Activated T-helper 1 cell treated with anti-CD3 and anti-CD28 coated beads, Interleukin-12 subunit alpha, Interleukin-12 subunit beta, Interleukin-2, Interleukin-4 antibody, amounts not matched to agents 30 ng/mL and 10 ng/mL and 1 ng/mL, durations not matched to agents 14 hours and 24 hours and 36 hours (primary cell): ENCODE measurements at regions not wholly inside any gene's neighbourhood (a gene's known extent, or its start where the extent isn't known, plus 50 kb on each side); places are given as distances from the start of the nearest gene placed in this dataset.
A peak's percentile ranks its signal among the peaks of the same experiment; 100 is the strongest.

Experiments
- DNase-seq: peaks from one replicate; pipeline ENCODE4 v3.0.0; 2021; ENCODE audit warnings: low spot score
- H3K27ac Mint-ChIP-seq: one replicate; pipeline ENCODE4 v1.8.0; 2021; ENCODE audit warnings: mild to moderate bottlenecking, mixed read lengths
- H3K27me3 Mint-ChIP-seq: one replicate; pipeline ENCODE4 v1.8.0; 2022; ENCODE audit warnings: mild to moderate bottlenecking, moderate library complexity, mixed read lengths; ENCODE audit not compliant: insufficient read depth
- H3K36me3 Mint-ChIP-seq: one replicate; pipeline ENCODE4 v1.8.0; 2021; ENCODE audit warnings: low read depth, mixed read lengths
- H3K4me1 Mint-ChIP-seq: one replicate; pipeline ENCODE4 v1.8.0; 2021; ENCODE audit warnings: low read depth, mixed read lengths
- H3K4me3 Mint-ChIP-seq: one replicate; pipeline ENCODE4 v1.8.0; 2021; ENCODE audit warnings: mild to moderate bottlenecking, moderate library complexity, mixed read lengths
- H3K9me3 Mint-ChIP-seq: one replicate; pipeline ENCODE4 v1.8.0; 2021; ENCODE audit warnings: mixed read lengths
- intact Hi-C: fragments of 100-400 bp; cut with micrococcal nuclease; formaldehyde crosslinking; loops from one replicate; pipeline ENCODE4 v1.15.1; 2024

DNA sequence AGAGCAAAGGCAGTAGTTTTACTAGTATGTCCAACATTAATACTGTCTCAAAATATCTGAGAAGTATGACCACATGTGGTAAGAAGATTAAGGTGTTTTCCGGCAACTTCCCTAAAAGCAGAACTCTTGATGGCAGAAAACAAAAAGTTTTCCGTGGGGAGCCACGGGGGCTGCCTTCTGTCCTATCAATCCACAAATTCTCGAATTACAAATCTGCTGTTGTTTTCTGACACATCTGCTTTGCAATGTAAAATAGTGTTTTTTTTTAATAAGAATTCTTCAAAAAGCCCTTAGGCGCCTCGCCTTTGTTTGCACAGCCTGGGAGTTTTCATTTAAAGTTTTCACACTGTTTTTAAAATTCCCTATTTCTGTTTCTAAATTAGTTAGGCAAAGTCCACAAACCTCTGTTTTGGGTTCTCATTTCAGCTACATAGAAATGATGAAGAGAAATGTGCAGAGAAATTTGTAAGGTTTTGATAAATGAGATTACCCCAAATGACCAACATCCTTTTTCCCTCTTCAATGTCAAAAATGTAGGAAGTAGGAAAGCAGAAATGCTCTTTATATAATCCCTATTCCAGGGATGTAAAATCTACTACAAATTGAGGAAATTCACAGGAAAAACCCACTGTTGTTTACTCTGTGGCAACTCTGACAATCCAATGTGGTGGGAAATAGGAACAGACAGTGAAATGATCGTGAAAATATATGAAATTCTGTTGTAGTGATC is 385.8 kb downstream of the ZEB2 start:
- H3K4me3 Mint-ChIP-seq, result no peak overlapping the region
- DNase-seq, result no peak
- no peaks in the 10 kb centered on the region for H3K27me3 Mint-ChIP-seq
- intact Hi-C loops, result no loop called here
- no peaks in the 10 kb centered on the region for H3K9me3 Mint-ChIP-seq
- H3K27ac Mint-ChIP-seq, result no peak overlapping the region
- H3K36me3 Mint-ChIP-seq, result peaks cover 3% of the 10 kb centered on the region
- H3K4me1 Mint-ChIP-seq, result no peaks in the 10 kb centered on the region

DNA sequence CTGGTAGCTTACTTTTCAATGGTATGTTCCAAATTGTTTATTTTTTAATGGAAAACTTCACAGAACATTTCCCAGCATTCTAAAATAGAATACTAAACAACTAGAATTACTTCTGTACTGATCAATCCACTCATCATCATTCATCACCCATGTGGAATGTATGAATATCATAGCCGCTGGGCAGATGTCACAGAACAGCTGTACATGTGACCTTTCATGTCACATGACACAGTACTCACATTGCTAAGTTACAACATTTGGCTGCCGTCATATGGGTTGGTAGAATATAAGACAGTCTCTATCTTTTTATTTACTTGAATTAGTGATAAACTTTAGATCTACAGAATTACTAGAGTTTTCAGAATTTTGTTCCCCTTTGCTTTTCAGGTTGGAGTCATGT is 387.6 kb downstream of the ZEB2 start:
- H3K4me3 Mint-ChIP-seq, result no peak overlapping the region
- H3K27me3 Mint-ChIP-seq, result no peaks in the 10 kb centered on the region
- no peaks in the 10 kb centered on the region for H3K4me1 Mint-ChIP-seq
- no peak overlapping the region for H3K27ac Mint-ChIP-seq
- no peak for DNase-seq
- intact Hi-C loops, result no loop called here
- H3K9me3 Mint-ChIP-seq, result no peaks in the 10 kb centered on the region
- H3K36me3 Mint-ChIP-seq, result no peaks in the 10 kb centered on the region

GRCh38 chr2:144131042-144131441 is 388.9 kb downstream of the ZEB2 start:
- intact Hi-C loops, result no loop called here
- H3K4me3 Mint-ChIP-seq, result no peak overlapping the region

GRCh38 chr2:144130551-144130950 is 389.4 kb downstream of the ZEB2 start:
- Mint-ChIP-seq H3K27ac (no peak overlapping the region), H3K9me3 (no peaks in the 10 kb centered on the region), H3K36me3 (no peaks in the 10 kb centered on the region), H3K27me3 (no peaks in the 10 kb centered on the region), H3K4me1 (no peaks in the 10 kb centered on the region), H3K4me3 (no peak overlapping the region)
- DNase-seq, result no peak
- intact Hi-C loops, result no loop called here

More at GRCh38 chr2:144131042-144131441, 388.9 kb downstream of the ZEB2 start:
- no peak overlapping the region for H3K27ac Mint-ChIP-seq
- H3K4me1 Mint-ChIP-seq, result no peaks in the 10 kb centered on the region
- H3K27me3 Mint-ChIP-seq, result no peaks in the 10 kb centered on the region
- H3K36me3 Mint-ChIP-seq, result no peaks in the 10 kb centered on the region
- DNase-seq, result no peak
- no peaks in the 10 kb centered on the region for H3K9me3 Mint-ChIP-seq

GRCh38 chr2:144128130-144128746 is 391.7 kb downstream of the ZEB2 start:
- Mint-ChIP-seq H3K36me3 (no peaks in the 10 kb centered on the region), H3K9me3 (no peaks in the 10 kb centered on the region), H3K4me1 (no peaks in the 10 kb centered on the region), H3K4me3 (no peak overlapping the region), H3K27me3 (no peaks in the 10 kb centered on the region), H3K27ac (no peak overlapping the region)
- intact Hi-C loops, result no loop called here
- DNase-seq, result no peak

- DNase-seq, result no peak
- Mint-ChIP-seq H3K4me3 (no peak overlapping the region), H3K27ac (no peak overlapping the region), H3K4me1 (no peaks in the 10 kb centered on the region), H3K36me3 (no peaks in the 10 kb centered on the region), H3K9me3 (no peaks in the 10 kb centered on the region), H3K27me3 (no peaks in the 10 kb centered on the region)
- intact Hi-C loops, result no loop called here
Observed at GRCh38 chr2:144127693-144128092, 392.2 kb downstream of the ZEB2 start.

- H3K4me1 Mint-ChIP-seq, result no peaks in the 10 kb centered on the region
- no peaks in the 10 kb centered on the region for H3K9me3 Mint-ChIP-seq
- no peak overlapping the region for H3K27ac Mint-ChIP-seq
- H3K27me3 Mint-ChIP-seq, result no peaks in the 10 kb centered on the region
- no peaks in the 10 kb centered on the region for H3K36me3 Mint-ChIP-seq
- no peak overlapping the region for H3K4me3 Mint-ChIP-seq
- intact Hi-C loops, result no loop called here
- DNase-seq, result no peak
Observed at GRCh38 chr2:144126302-144126701, 393.6 kb downstream of the ZEB2 start.

- H3K36me3 Mint-ChIP-seq, result no peaks in the 10 kb centered on the region
- no peaks in the 10 kb centered on the region for H3K4me1 Mint-ChIP-seq
- no peak overlapping the region for H3K4me3 Mint-ChIP-seq
- no peak for DNase-seq
- intact Hi-C loops, result no loop called here
- H3K27ac Mint-ChIP-seq, result no peak overlapping the region
- H3K27me3 Mint-ChIP-seq, result no peaks in the 10 kb centered on the region
- no peaks in the 10 kb centered on the region for H3K9me3 Mint-ChIP-seq
Observed at GRCh38 chr2:144125751-144126150, 394.2 kb downstream of the ZEB2 start.

DNA sequence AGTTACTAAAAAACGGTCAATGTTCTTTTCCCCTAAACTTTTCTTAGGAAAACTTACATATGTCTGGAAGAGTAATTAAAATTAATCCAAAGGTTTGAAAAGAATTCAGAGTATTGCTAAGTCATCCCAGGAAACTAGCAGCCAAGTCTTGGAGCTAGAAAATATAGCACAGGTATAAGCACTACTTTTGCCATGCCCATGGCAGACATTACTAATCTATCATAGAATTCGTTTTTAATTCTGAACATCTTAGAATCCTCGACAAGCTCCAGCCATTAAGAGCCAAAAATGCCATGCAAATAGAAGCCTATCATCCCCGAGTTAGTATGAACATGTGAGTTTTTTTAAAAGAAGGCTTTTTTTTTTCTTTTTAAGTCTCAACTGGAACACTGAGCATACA is 395.0 kb downstream of the ZEB2 start:
- Mint-ChIP-seq H3K9me3 (no peaks in the 10 kb centered on the region), H3K4me1 (no peaks in the 10 kb centered on the region)
- intact Hi-C loops, result no loop called here

GRCh38 chr2:144120487-144120886 is 399.4 kb downstream of the ZEB2 start:
- no peak for DNase-seq
- Mint-ChIP-seq H3K4me1 (peaks cover 6% of the 10 kb centered on the region), H3K9me3 (no peaks in the 10 kb centered on the region), H3K27ac (no peak overlapping the region), H3K4me3 (no peak overlapping the region), H3K36me3 (peaks cover 1% of the 10 kb centered on the region), H3K27me3 (no peaks in the 10 kb centered on the region)
- intact Hi-C loops, result no loop called here

More for the DNA sequence above, 395.0 kb downstream of the ZEB2 start:
- Mint-ChIP-seq H3K27ac (no peak overlapping the region), H3K4me3 (no peak overlapping the region), H3K36me3 (no peaks in the 10 kb centered on the region), H3K27me3 (no peaks in the 10 kb centered on the region)
- no peak for DNase-seq

DNA sequence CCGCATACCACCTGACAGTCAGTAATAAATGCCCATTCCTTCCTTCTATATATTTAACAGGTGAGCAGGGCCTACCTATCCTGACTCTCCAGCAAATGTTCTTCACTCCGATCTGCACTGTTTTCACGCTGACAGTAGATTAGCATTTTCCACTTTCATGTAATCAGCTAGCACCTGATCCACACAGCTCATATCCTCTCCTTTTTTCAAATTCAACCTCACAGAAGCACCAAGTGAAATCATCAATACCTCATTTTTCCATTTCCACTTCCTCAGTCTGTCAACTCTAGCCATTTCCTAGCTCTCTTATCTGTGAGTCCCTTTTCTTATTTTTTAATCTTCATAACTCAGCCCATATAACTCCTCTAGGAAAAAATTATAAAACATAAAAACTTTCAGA is 402.8 kb downstream of the ZEB2 start:
- no peaks in the 10 kb centered on the region for H3K9me3 Mint-ChIP-seq
- H3K27ac Mint-ChIP-seq, result peak overlapping the region; percentile 21
- H3K4me1 Mint-ChIP-seq, result peaks cover 6% of the 10 kb centered on the region
- H3K36me3 Mint-ChIP-seq, result peaks cover 1% of the 10 kb centered on the region
- no peak for DNase-seq
- H3K4me3 Mint-ChIP-seq, result no peak overlapping the region
- no peaks in the 10 kb centered on the region for H3K27me3 Mint-ChIP-seq
- intact Hi-C loops, result no loop called here

- Mint-ChIP-seq H3K4me1 (peaks cover 6% of the 10 kb centered on the region), H3K4me3 (no peak overlapping the region), H3K36me3 (peaks cover 1% of the 10 kb centered on the region), H3K27me3 (no peaks in the 10 kb centered on the region), H3K27ac (no peak overlapping the region), H3K9me3 (no peaks in the 10 kb centered on the region)
- intact Hi-C loops, result no loop called here
- no peak for DNase-seq
Observed at GRCh38 chr2:144115739-144116291, 404.1 kb downstream of the ZEB2 start.

- H3K9me3 Mint-ChIP-seq, result no peaks in the 10 kb centered on the region
Observed at GRCh38 chr2:144114760-144115159, 405.2 kb downstream of the ZEB2 start.

More at GRCh38 chr2:144114760-144115159, 405.2 kb downstream of the ZEB2 start:
- Mint-ChIP-seq H3K4me1 (peaks cover 6% of the 10 kb centered on the region), H3K4me3 (no peak overlapping the region), H3K27ac (no peak overlapping the region), H3K36me3 (peaks cover 1% of the 10 kb centered on the region), H3K27me3 (no peaks in the 10 kb centered on the region)
- intact Hi-C loops, result no loop called here
- DNase-seq, result no peak
